Left lung (tissue), 4 donors: ENCODE measurements at regions not wholly inside any gene's neighbourhood (a gene's known extent, or its start where the extent isn't known, plus 50 kb on each side); places are given as distances from the start of the nearest gene placed in this dataset.

ENCODE experiments used
- ATAC-seq: fragments of 200-7000 bp; cut with Tn5 transposase; one replicate; pipeline ENCODE4 v1.9.1; 2020; ENCODE audit warnings: moderate library complexity
- DNase-seq, 4 donors: peaks; one replicate each; pipeline ENCODE4 v3.0.0-alpha.2; 2013 to 2020
- H3K27ac ChIP-seq, 2 donors: fragments of 200-600 bp; sonication (generic) in 1 of 2; one replicate each; pipeline versions ENCODE4 v1.5.0 to v1.8.0; 2020 to 2021
- H3K27me3 ChIP-seq, 2 donors: fragments of 200-600 bp; sonication (generic) in 1 of 2; one replicate each; pipeline versions ENCODE4 v1.5.0 to v1.8.0; 2020 to 2021
- H3K36me3 ChIP-seq, 2 donors: fragments of 200-600 bp; sonication (generic) in 1 of 2; one replicate each; pipeline versions ENCODE4 v1.5.0 to v1.8.0; 2020 to 2021
- H3K4me1 ChIP-seq, 2 donors: fragments of 200-600 bp; one replicate each; pipeline ENCODE4 v1.8.0; 2021
- H3K4me3 ChIP-seq, 2 donors: fragments of 200-600 bp; sonication (generic) in 1 of 2; one replicate each; pipeline versions ENCODE4 v1.5.0 to v1.8.0; 2020 to 2021; ENCODE audit warnings: mild to moderate bottlenecking in 1 of 2
- H3K9me3 ChIP-seq, 2 donors: fragments of 200-600 bp; sonication (generic) in 1 of 2; one replicate each; pipeline versions ENCODE4 v1.5.0 to v1.8.0; 2020 to 2021
- CTCF ChIP-seq, 2 donors: fragments of 200-600 bp; sonication (generic) in 1 of 2; IDR thresholded peaks; one replicate each; pipeline versions ENCODE4 v1.5.0 to v1.8.0; 2021; ENCODE audit warnings: antibody characterized with exemption in 2 of 2
- intact Hi-C, 2 donors: fragments of 100-400 bp; cut with DNase I; formaldehyde crosslinking; loops; one replicate each; pipeline versions ENCODE4 v1.11.2 to v1.14.2; 2022
- donor health status: DM: no; HTN: yes; CAD: no.
- donor health status: DM: no; HTN: no; CAD: no.

GRCh38 chr6:49038294-49038822, 424.7 kb downstream of the MMUT start:
- Histone ChIP-seq H3K4me3 (no peak overlapping the region), H3K27me3 (no peaks in the 10 kb centered on the region), H3K4me1 (no peaks in the 10 kb centered on the region), H3K36me3 (no peaks in the 10 kb centered on the region), H3K27ac (no peak overlapping the region), H3K9me3 (peaks cover 0 to 8% of the 10 kb centered on the region in 2 donors)
- DNase-seq (no peak), ATAC-seq (no peak)
- intact Hi-C loops, result no loop called here
- TF ChIP-seq CTCF (IDR thresholded peaks at IDR 0.05), result no peak

- TF ChIP-seq CTCF (IDR thresholded peaks at IDR 0.05), result no peak
- Histone ChIP-seq H3K27me3 (no peaks in the 10 kb centered on the region), H3K4me3 (no peak overlapping the region), H3K4me1 (no peaks in the 10 kb centered on the region), H3K36me3 (no peaks in the 10 kb centered on the region), H3K9me3 (peaks cover 0 to 13% of the 10 kb centered on the region in 2 donors), H3K27ac (no peak overlapping the region)
- DNase-seq (no peak), ATAC-seq (no peak)
- intact Hi-C loops, result no loop called here
Measured at GRCh38 chr6:49030251-49031020, 432.6 kb downstream of the MMUT start.

- Histone ChIP-seq H3K4me3 (no peak overlapping the region), H3K27me3 (no peaks in the 10 kb centered on the region), H3K9me3 (peaks cover 0 to 13% of the 10 kb centered on the region in 2 donors), H3K27ac (no peak overlapping the region), H3K4me1 (no peaks in the 10 kb centered on the region), H3K36me3 (no peaks in the 10 kb centered on the region)
- TF ChIP-seq CTCF (IDR thresholded peaks at IDR 0.05), result no peak
- ATAC-seq, result no peak
- DNase-seq, result no peak
- intact Hi-C loops, result no loop called here
Measured at GRCh38 chr6:49027644-49028043, 435.4 kb downstream of the MMUT start.

- Histone ChIP-seq H3K36me3 (no peaks in the 10 kb centered on the region), H3K27ac (no peak overlapping the region), H3K4me3 (no peak overlapping the region), H3K4me1 (no peaks in the 10 kb centered on the region), H3K27me3 (no peaks in the 10 kb centered on the region), H3K9me3 (peaks cover 0 to 17% of the 10 kb centered on the region in 2 donors)
- DNase-seq (no peak), ATAC-seq (no peak)
- TF ChIP-seq CTCF (IDR thresholded peaks at IDR 0.05), result no peak
- intact Hi-C loops, result no loop called here
Measured at GRCh38 chr6:49025273-49026240, 437.5 kb downstream of the MMUT start.

- intact Hi-C loops, result no loop called here
- Histone ChIP-seq H3K4me1 (no peaks in the 10 kb centered on the region), H3K27me3 (no peaks in the 10 kb centered on the region), H3K4me3 (no peak overlapping the region), H3K27ac (no peak overlapping the region), H3K36me3 (no peaks in the 10 kb centered on the region), H3K9me3 (peaks cover 0 to 8% of the 10 kb centered on the region in 2 donors)
- DNase-seq (no peak), ATAC-seq (no peak)
- no peak for TF ChIP-seq CTCF (IDR thresholded peaks at IDR 0.05)
Measured at GRCh38 chr6:49004801-49005200, 458.3 kb downstream of the MMUT start.
